ENCODE measurements at regions not wholly inside any gene's neighbourhood (a gene's known extent, or its start where the extent isn't known, plus 50 kb on each side); places are given as distances from the start of the nearest gene placed in this dataset.
"Not testable (repeated sequence)": the region's sequence is repeated elsewhere in the genome, so short reads cannot be mapped to it uniquely, and the experiment has no call there.

DNA sequence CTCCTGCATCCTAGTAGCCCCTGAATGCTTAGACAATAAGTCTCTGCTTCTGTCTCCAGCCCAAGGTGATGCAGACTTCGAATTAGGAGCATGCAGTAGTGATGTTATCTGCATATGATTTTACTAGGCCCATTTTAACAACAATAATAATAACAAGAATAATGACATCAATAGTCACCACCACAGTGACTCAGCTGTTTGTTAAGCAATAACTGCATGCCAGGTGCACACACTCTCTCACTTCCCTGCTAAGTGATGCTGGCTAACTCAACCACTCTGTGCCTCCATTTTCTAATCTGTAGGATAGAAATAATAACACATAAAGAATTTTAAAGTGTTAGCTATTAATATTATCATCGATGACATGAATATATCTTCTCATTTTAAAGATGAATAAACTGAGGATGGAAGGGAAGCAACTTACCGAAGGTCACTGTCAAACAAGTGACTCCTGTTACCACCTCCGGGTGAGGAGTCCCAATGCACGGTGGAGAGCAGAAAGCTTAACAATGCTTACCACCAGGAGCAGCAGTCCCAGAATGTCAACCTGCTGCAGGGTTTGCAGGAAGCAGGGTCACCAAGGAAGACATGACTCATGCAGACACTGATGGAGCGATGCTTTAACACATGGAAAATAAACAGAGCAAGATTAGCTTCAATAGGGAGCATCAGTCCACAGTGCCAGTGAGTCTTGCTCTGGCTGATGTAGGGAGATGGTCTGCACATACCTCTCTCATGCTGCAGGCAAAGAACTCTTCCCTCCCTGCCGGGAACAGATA lies 290.2 kb downstream of the SPATA17 start:
- no peak for DNase-seq (ENCODE audit: low spot score)

DNA sequence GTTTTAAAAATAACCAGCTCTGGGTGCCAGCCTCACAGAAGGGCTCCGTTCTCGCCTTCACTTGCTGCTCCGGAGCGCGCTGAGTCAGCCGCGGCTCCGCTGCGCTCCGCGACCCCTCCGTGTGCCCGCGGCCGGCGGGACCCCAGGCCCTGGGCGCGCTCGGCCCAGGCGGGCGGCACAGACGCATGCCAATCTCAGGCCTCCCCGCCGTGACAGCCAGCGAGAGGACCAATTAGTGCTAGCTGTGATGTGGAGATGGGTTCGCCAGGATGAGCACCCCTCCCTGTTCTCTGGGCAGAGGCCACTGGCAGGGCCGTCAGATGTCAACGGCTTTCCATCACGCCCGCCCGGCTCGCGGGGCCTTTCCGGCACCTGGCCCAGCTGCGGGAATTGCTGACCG lies 293.8 kb downstream of the SPATA17 start:
- no peak for DNase-seq (ENCODE audit: low spot score)

DNA sequence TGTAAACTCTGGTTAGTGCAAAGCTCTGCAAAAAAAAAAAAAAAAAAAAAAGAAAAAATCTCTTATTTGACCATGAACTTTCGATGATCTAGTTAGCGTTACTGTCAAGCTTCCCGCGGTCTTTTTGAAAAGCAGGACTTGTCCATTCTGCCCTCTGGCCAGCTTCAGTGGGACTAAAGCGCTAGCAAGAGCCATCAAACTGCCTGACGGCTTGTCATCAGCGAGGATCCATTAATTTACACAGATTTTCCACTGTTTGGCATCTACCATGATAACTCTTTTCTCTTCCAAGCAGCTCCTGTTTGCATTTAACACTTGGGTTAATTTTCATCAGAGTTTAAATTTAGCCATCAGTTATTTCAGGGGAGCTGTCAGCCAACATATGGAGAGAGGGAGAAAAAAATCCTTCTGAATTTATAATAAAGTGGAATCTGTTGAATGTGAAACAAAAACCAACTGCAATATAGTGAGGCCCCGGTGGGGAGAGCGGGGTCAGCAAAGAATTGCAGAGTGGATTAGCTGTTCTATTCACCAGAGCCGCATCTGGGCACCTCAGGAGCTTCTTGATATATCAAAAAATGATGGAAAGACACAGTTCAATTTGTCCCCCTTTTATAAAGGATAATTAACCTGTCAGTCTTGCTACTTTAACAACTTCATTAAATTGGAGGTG lies 298.2 kb downstream of the SPATA17 start:
- DNase-seq (ENCODE audit: low spot score), result no peak

GRCh38 chr1:217943361-217943760 lies 312.2 kb downstream of the SPATA17 start:
- no peak for DNase-seq (ENCODE audit: low spot score)

GRCh38 chr1:217944550-217944949 lies 313.4 kb downstream of the SPATA17 start:
- DNase-seq (ENCODE audit: low spot score), result no peak

DNA sequence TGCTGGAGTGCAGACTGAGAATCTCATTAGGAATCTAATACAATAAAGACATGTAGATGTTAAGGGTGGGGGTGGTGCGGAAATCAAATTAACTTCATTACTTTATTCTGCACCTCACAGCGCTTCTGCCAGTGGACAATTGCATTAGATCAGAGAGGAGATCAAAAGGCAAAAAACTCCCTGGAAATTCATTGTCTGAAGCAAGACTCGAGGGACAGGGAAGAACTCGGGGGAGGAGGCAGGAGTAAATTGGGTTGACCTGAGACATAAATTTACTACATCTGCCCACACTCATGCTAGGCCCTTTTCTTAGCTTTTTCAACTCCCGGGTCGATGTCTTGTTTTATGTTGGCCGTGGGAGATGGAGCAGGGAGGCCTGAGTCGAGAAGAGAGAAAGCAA lies 315.4 kb downstream of the SPATA17 start:
- DNase-seq (ENCODE audit: low spot score), result no peak

GRCh38 chr1:217948741-217949140 lies 317.6 kb downstream of the SPATA17 start:
- DNase-seq (ENCODE audit: low spot score), result no peak

GRCh38 chr1:217953330-217953729 lies 322.2 kb downstream of the SPATA17 start:
- no peak for DNase-seq (ENCODE audit: low spot score)

DNA sequence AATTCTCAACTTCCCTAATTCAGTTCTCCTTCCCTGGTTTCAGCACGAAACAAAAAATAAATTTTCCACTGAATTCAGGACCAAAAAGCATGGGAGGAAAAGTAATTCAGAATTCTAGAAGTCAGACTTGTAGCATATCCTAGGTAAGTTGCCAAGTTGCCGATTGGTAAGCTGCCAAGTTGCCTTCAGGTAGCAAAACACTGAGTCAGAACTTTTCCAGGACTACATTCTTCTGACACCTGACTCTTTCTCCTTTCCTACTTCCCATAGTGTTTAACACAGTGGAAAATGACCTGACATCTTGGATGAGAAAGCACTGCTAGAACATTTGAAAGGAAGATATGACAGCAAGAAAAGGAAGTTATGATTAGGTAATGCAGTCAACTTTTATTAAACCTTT lies 322.8 kb downstream of the SPATA17 start:
- DNase-seq (ENCODE audit: low spot score), result no peak

DNA sequence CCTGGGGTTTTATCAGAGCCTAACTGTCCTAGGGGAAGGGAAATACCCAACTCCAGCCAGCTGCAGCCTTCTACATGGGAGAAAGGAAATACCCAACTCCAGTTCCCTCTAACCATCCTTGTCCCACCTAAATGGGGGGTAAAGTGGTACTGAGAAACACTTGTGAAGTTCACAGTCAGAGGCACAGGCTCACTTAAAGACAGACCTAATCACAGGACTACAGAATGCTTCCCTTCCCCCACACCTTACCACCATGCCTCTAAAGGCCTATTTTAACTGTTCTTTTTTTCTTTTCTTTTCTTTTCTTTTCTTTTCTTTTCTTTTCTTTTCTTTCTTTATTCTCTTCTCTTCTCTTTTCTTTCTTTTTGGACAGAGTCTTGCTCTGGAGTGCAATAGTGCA lies 324.6 kb downstream of the SPATA17 start:
- DNase-seq (ENCODE audit: low spot score), result no peak

DNA sequence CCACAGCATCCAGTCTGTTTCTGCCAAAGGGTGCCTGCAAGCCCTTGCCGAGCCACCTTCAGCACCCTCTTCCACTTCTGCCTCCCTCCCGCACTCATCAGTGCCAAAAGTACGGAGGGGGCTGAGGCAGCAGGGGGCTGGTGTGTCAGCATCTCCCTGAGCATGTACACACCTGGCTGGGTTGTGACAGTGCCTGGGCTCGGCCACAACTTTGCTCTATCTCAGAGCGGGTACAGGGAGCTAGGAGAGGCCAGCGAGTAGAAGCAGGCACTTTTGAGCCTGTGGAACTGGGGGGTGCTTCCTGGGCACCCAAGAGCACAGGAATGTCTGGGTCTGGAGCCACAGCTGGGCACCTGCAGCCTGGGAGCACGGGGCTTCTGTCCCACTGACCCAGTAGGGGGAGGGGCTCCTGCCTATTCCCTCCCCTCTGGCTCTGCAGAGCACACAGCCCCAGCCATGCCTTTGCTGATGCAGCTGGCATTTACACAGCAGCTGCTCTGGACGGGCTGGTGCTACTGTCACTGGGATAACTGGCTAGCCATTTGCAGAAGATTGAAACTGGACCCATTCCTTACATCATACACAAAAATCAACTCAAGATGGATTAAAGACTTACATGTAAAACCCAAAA lies 319.8 kb upstream of the RRP15 start:
- no peak for DNase-seq (ENCODE audit: low spot score)

DNA sequence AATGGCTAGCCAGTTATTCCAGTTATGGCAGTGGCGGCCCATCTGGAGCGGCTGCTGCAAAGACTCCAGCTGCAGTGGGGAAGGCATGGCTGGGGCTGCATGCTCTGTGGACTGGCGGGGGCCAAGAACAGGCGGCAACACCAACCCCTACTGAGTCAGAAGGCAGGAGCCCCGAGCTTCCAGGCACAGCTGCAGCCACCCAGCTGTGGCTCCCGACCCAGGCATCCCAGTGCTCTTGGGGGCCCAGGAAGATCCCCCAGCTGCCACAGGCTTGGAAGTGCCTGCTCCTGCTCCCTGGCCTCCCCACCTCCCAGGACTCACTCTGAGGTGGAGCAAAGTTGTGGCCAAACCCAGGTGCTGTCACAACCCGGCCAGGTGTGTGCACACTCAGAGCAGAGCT lies 317.0 kb upstream of the RRP15 start:
- no peak for DNase-seq (ENCODE audit: low spot score)

GRCh38 chr1:217969428-217969827 lies 315.7 kb upstream of the RRP15 start:
- DNase-seq (ENCODE audit: low spot score), result no peak

GRCh38 chr1:217977943-217978342 lies 307.1 kb upstream of the RRP15 start:
- DNase-seq (ENCODE audit: low spot score), result no peak

DNA sequence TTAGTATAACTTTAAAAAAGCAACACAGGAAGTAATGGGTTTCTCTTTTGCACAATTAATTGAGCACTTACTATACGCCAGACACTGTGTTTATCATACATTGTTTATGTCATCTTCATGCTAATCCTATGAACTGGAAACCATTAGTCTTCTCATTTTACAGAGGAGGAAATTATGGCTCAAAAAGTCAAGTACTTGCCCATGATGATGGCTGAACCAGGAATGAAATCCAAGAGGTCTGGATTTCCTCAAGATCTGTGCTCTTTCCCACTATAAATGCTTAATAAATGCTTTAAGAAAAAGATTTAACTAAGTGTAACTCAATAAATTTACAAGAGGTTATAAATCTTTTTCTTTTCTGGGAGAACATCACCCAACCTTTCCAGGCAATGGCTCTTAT lies 303.7 kb upstream of the RRP15 start:
- no peak for DNase-seq (ENCODE audit: low spot score)

DNA sequence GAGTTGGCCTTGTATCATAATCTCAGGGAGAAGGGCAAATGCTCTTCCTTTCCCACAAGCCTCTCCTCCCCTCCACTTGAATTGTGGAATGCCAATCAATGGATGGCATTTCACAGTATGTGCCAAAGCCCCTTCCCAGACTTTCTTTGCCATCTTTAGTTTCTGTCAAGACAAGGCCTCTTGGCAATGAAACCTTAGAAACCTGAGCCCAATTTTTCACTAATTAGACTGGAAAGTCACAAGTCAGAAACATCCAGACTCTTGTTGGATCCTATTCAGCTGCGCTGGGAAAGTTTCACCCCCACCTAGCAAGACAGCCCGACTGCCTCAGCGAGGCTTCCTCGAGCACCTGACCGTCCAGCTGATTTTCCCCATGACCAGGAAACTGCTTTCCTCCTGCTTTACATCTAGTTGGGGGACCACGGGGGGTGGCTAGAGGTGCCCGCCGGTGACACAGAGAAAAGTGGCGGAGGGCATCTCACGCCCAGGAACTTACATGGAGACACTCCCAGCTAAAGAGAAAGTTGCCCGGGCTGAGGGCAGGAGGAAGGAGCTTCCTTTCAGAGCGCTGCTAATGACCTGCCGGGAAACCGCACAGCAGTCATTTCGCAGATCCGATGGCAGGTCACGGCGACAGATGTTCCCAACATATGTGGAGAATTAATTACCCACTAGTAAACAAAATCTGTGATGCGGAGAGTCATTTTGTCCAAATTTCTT lies 302.6 kb upstream of the RRP15 start:
- no peak for DNase-seq (ENCODE audit: low spot score)

- no peak for DNase-seq (ENCODE audit: low spot score)
Measured at GRCh38 chr1:217983051-217983375, 302.1 kb upstream of the RRP15 start.

DNA sequence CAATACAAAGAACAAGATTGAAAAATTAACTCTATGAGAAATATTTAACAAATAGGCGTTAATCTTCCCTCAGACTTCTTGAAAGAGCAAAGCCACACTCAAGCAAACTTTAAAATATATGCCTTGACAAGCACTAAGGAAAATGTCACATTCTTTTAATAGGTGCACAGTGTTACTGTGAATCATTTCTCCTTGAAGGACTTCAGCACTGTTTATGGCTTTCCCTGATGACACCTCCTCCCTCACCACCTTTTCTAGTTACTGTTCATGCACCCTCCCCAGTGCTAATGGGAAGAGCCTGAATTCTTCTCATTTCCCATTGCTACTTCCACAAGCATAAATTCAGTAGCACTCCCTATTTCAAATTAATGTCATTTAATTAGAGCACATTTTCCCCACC lies 299.5 kb upstream of the RRP15 start:
- no peak for DNase-seq (ENCODE audit: low spot score)

DNA sequence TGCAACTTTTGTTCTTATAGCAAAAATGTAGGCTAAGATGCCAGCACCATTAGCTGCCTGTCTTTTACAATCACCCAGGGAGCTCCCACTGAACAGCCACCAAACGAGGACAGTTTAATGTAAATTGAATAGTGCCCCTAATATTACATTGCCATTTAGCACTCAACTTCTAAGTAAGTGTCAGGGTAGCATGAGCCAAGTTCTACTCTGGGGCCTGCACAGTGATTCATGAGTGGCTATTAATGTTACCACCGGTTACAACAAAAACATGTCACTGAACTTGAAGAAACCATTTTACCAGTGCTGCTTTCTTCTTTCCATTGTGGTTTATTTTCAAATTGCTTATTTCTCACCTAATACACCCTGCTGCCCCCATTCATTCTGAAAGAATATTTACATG lies 295.6 kb upstream of the RRP15 start:
- no peak for DNase-seq (ENCODE audit: low spot score)

- no peak for DNase-seq (ENCODE audit: low spot score)
Measured at GRCh38 chr1:217993439-217993838, 291.7 kb upstream of the RRP15 start.

GRCh38 chr1:218008296-218008695 lies 276.8 kb upstream of the RRP15 start:
- not testable (repeated sequence) for DNase-seq (ENCODE audit: low spot score)

DNA sequence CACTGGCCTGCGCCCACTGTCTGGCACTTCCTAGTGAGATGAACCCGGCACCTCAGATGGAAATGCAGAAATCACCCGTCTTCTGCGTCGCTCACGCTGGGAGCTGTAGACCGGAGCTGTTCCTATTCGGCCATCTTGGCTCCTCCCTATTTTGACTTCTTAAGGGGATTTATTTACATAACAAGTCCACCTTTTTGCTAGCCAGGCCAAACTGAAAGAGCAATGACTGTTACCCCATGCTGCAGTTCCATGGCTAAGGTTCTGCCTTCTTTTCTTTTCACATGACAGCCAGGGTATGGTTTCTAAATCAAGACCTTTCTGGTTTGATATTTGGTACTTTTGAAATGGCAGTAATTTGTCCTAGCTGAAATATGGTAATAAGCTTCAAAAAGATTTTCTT lies 270.0 kb upstream of the RRP15 start:
- not testable (repeated sequence) for DNase-seq (ENCODE audit: low spot score)

DNA sequence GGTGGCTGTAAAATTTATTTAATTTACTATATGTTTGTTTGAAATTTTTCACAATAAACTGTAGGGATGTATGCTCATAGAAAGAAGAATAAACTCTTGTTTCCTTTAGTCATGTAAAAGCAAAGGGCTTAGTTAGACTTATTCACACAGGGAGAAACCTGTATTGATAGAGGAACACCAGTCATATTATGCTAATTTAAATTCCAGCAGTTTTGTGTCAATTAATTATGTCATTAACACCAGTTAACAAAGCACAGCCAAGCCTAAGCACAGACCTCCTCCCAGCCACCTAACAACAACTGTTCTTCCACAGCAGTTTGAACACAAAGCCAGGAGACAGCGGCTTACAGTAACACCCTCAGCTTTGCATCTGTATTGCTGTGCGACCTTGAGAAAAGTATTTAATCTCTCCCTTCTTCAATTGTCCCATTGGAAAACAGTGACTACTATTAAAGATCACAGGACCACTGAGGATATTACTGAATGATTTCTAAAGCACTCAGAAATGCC lies 260.8 kb upstream of the RRP15 start:
- no peak for DNase-seq (ENCODE audit: low spot score)
